Tibial nerve (tissue), 3 donors: ENCODE measurements at regions not wholly inside any gene's neighbourhood (a gene's known extent, or its start where the extent isn't known, plus 50 kb on each side); places are given as distances from the start of the nearest gene placed in this dataset.

Source experiments
- POLR2A ChIP-seq, 2 donors: fragments of 450-650 bp; IDR thresholded peaks; one replicate each; pipeline ENCODE4 v1.6.1; 2017; ENCODE audit warnings: antibody characterized with exemption in 2 of 2, mild to moderate bottlenecking in 2 of 2, moderate library complexity in 2 of 2
- TF ChIP-seq, protein P1 (sequence below), 5 experiments: fragments of 200-600 bp in 3 of 5; fragments of 450-650 bp in 2 of 5; sonication (generic) in 3 of 5; IDR thresholded peaks; one replicate each; pipeline ENCODE4 v1.5.1; 2016 to 2019; ENCODE audit warnings: antibody characterized with exemption in 5 of 5, mild to moderate bottlenecking in 3 of 5, moderate library complexity in 2 of 5

DNA sequence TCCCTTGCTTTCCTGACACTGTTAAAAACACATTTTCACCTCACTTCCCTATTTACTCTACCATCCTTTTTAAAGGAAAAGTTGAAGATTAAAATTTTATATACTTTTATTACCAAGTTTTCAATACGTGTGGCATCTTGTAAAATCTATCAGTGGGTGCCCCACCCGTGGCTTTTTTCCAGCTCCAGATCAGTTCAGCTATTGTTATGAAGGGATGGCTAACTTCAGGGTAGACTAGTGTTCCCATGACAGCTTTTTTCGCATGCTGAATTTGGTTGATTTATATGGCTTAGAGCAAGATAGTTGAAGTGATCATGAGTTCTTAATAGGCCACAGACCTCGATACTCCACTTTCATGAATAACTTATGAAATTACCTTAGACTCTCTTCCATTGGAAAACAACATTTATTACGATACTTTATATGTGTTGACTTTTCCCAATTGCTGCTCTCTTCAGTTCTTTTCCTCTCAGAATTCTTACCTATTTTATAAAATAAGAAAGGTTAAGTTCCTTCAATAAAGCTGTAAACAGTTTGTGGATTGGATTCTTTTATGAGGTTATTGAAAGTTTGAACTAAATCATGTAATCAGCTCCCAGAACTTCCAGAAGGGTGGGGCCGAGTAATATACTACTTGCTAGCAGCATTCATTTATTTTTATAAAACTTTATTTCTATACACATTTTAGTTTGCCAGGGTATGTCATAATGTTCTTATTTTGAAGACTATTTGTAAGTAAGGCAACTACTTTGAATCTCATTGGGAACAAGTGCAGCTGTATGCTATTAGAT, 680.9 kb downstream of the SATB2 start:
- TF ChIP-seq, protein P1, sequence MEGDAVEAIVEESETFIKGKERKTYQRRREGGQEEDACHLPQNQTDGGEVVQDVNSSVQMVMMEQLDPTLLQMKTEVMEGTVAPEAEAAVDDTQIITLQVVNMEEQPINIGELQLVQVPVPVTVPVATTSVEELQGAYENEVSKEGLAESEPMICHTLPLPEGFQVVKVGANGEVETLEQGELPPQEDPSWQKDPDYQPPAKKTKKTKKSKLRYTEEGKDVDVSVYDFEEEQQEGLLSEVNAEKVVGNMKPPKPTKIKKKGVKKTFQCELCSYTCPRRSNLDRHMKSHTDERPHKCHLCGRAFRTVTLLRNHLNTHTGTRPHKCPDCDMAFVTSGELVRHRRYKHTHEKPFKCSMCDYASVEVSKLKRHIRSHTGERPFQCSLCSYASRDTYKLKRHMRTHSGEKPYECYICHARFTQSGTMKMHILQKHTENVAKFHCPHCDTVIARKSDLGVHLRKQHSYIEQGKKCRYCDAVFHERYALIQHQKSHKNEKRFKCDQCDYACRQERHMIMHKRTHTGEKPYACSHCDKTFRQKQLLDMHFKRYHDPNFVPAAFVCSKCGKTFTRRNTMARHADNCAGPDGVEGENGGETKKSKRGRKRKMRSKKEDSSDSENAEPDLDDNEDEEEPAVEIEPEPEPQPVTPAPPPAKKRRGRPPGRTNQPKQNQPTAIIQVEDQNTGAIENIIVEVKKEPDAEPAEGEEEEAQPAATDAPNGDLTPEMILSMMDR (IDR thresholded peaks at IDR 0.05) = no peak
- no peak for TF ChIP-seq POLR2A (IDR thresholded peaks at IDR 0.05)
